H54 (cell line): ENCODE measurements at regions not wholly inside any gene's neighbourhood (a gene's known extent, or its start where the extent isn't known, plus 50 kb on each side); places are given as distances from the start of the nearest gene placed in this dataset.
"Not testable (repeated sequence)": the region's sequence is repeated elsewhere in the genome, so short reads cannot be mapped to it uniquely, and the experiment has no call there.

Experiments
- DNase-seq: peaks from one replicate; pipeline ENCODE4 v3.0.0; 2011; ENCODE audit warnings: low spot score, mixed read lengths; ENCODE audit not compliant: insufficient read length
- FAIRE-seq: peaks from 3 replicates; lab custom pipeline; 2011; peaks lifted over from hg19 to GRCh38; lab: Jason Lieb, UNC
- POLR2A ChIP-seq: IDR thresholded peaks from 2 replicates; pipeline ENCODE4 v1.6.1; 2011; ENCODE audit warnings: low read depth, mild to moderate bottlenecking, low read length

DNA sequence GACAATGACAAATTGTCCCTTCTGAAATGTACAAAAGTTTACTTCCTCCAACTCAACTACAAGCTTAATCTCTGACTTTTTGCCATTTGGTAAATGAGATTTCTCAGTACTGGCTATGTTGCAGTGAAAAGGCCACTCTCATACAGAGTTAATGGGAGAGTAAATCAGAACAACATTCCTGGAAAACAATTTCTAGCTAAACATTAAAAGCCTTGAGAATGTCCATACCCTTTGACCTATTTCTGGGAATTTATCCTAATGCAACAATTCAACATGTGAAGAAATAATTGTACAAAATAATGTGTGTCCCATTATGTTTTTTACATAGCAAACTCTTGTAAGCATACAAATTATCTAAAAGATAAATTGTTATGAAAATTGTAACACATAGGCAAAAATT is 56.3 kb upstream of the SPEF2 start:
- DNase-seq: no peak
- no peak for TF ChIP-seq POLR2A
- FAIRE-seq: no peak

DNA sequence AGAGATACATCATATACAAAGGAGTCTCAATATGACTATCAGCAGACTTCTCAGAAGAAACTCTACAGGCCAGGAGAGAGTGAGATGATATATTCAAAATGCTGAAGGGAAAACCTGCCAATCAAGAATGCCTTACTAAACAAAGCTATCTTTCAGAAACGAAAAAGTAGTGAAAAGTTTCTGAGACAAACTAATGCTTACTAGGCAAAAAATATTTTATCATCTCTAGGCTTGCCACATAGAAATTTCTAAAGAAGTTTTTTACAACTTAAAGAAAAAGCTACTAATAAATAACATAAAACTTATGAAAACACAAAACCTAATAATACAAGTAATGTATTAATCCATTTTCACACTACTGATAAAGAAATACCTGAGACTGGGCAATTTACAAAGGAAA is 59.9 kb upstream of the SPEF2 start:
- DNase-seq (no peak), FAIRE-seq (no peak)
- no peak for TF ChIP-seq POLR2A

DNA sequence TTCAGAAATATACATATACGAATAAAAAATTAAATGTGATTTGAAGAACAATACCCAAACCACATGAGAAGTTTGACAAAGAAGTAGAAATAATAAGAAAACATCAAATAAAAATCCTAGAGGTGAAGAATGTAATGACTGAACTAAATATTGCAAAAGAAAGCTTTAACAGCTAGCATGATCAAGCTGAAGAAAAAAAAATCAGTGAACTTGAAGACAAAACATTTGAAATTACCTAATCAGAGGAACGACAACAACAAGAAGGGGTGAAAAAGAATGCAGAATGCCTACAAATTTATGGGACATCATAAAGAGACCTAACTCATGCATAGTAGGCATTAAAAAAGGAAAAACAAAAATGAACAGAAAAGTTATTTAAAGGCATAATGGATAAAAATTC is 60.5 kb upstream of the SPEF2 start:
- FAIRE-seq (no peak), DNase-seq (no peak)
- no peak for TF ChIP-seq POLR2A

DNA sequence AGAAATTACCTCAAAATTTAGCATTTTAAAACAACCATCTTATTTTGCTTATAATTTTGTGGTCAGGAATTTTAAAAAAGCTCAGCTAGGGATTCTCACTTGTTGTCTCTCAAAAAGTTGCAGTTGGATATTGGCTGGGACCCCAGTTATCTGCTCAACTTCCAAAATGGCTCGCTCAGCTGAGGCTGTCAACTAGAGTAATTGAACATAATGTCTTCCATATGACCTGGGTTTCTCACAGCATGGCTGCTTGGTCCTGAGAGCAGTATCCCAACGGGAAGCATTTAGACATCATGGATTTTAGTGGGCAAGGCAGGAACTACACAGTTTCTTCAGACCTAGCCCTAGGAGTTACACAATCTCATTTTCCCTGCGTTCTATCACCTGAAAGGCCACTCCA is 63.6 kb upstream of the SPEF2 start:
- DNase-seq: no peak
- no peak for TF ChIP-seq POLR2A
- FAIRE-seq: no peak

DNA sequence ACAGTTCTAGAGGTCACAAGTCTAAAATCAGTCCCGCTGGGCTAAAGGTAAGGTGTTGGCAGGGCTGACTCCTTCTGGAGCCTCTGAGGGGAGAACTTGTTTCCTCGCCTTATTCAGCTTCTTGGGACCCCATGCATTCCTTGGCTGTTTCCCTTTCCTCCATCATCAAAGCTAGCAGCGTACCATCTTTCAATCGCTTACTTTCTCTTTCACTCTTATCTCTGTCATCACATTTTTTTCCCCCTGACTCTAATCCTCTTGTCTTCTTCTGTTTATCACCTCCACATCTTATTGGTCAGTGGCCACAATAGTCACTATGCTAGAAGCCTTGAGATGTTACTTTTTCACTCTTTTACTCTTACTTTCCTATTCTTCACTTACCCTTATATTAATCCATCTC is 72.5 kb upstream of the SPEF2 start:
- no peak for TF ChIP-seq POLR2A
- DNase-seq (no peak), FAIRE-seq (no peak)

DNA sequence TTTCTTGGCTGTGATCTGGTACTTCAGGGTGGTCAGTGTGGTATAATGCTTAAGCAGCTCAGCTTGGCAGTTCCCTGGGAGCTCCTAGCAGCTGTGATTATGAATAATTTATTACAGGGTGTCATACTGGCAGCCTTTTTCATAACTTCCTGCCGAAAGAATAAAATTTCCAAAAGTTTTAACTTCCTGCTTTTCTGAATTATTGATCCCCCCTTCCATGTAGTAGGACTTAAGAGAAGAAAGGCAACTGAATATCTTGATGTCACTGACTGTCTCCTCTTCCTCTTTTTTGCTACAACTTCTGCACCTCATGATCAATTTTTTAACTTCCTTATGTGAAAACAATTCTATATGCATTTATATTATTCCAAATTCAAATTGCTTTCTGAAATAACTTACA is 74.3 kb upstream of the SPEF2 start:
- DNase-seq: no peak
- TF ChIP-seq POLR2A: no peak
- FAIRE-seq: no peak

DNA sequence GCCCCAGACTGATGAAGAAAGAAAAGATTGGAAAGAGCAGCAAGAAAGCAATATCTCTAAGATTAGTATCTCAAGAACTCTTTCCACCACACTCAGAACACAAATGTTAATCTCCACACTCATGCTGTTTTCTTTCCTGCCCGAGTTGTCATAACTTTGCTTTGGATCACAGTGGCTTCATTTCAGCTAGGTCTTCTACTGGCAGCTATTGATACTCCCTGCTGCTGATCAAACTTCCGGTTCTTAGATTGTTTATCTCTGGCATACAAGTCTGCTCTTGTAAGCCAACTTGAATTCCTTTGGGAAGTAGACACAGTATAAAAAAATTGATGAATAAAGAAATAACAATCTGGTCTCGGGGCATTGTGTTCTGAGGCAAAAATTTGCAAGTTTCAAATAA is 77.7 kb upstream of the SPEF2 start:
- no peak for TF ChIP-seq POLR2A
- DNase-seq (no peak), FAIRE-seq (no peak)

DNA sequence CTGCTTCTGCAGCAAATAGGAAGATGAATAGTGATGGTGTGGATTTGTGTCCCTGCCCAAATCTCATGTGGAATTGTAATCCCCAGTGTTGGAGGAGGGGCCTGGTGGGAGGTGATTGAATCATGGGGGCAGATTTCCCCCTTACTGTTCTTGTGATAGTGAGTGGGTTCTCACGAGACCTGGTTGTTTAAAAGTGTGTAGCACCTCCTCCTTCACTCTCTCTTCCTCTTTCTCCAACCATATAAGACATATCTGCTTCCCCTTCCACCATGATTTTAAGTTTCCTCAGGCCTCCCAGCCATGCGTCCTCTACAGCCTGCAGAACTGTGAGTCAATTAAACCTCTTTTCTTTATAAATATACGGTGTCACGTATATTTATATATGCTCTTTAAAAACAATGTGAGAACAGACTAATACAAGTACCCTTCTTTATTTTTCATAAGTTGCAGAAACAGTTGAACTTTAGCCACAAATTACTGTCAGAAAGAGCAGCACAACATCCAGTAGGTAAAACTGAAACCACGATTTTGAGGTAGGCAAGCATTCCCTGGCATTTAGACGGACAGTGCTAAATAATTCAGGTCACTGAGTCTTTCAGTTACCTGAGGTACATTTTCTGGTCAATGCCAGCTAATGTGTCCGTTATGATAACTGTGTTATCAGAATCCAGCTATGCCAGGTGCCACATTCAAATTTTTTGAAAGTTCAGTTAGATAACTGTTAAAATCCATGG is 79.3 kb upstream of the SPEF2 start:
- DNase-seq (no peak), FAIRE-seq (no peak)
- TF ChIP-seq POLR2A: no peak

DNA sequence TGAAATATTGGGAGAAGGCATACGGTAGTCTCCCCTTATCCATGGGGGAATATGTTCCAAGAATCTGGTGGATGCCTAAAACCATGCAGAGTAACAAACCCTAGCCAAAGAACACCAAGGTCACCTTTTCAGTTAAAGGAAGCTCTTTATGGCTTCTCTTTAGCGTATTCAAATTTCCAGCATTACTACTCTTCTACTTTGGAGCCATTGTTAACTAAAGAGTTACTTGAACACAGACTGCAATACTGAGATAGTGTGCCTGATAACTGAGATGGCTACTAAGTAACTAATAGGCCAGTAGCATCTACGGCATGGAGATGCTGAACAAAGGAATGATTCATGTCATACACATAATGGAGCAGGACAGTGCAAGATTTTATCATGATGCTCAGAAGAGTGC is 84.5 kb upstream of the SPEF2 start:
- FAIRE-seq: no peak
- no peak for DNase-seq

DNA sequence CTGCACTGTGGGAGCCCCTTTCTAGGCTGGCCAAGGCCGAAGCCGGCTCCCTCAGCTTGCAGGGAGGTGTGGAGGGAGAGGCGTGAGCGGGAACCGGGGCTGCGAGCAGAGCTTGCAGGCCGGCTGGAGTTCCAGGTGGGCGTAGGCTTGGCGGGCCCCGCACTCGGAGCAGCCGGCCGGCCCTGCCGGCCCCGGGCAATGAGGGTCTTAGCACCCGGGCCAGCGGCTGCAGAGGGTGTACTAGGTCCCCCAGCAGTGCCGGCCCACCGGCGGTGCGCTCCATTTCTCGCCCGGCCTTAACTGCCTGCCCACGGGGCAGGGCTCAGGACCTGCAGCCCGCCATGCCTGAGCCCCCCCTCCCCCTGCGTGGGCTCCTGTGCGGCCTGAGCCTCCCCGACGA is 86.1 kb upstream of the SPEF2 start:
- not testable (repeated sequence) for DNase-seq, FAIRE-seq

More for the DNA sequence above, 84.5 kb upstream of the SPEF2 start:
- TF ChIP-seq POLR2A: no peak

DNA sequence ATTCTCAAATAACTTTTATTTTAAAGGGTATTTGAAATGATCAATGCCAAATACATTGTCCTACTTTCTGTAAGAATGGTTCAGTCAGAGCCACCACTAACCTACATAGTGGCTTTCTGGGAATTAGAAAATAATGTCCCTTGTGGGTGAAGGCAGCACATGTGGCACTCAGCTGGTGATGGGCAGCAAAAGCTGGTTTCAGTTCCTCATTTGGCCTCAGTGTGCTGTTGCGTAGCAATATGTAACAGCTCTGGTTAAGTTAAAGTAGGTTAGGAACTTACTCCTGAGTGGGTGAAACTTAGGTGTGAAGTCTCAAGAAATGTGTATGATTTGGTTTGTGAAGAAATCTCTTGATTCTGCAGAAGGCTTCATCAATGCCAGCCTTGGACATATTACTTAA is 99.6 kb upstream of the SPEF2 start:
- FAIRE-seq (no peak), DNase-seq (no peak)
- TF ChIP-seq POLR2A: no peak

DNA sequence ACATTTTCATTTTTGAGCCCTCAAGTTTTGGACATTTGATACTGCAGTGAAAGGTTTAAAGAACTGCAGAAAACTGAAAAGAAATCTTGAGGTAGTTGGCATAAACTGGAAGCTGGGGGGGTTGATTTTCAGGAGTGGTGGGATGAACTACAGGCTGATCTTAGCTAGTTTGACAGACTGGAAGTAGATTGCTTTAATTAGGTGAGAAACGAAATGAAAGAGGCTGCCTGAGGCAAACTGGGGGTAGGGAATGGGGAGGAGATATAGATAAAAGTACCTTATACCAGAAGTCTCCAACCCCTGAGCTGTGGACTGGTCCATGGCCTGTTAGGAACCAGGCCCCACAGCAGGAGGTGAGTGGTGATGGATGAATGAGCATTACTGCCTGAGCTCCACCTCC is 101.4 kb upstream of the SPEF2 start:
- no peak for FAIRE-seq
- DNase-seq: no peak
- no peak for TF ChIP-seq POLR2A

DNA sequence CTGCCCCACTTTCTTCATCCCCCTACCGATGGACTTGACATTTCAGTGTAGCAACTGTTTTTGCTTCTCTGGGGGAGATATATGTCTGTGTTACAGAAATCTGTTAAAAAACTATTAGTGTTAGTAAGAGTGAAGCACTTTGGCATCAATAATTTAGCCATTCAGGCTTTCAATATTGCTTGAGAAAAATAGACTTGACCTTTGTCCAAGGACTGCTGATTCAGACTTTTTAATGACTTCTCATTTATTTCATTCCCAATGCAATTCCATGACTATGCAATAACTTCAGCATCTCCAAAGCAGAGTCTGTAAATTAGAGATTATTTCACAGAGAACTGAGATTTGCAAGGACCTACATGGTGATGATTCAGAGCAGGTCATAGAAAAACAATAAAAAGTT is 104.1 kb upstream of the SPEF2 start:
- no peak for TF ChIP-seq POLR2A
- DNase-seq (no peak), FAIRE-seq (no peak)

DNA sequence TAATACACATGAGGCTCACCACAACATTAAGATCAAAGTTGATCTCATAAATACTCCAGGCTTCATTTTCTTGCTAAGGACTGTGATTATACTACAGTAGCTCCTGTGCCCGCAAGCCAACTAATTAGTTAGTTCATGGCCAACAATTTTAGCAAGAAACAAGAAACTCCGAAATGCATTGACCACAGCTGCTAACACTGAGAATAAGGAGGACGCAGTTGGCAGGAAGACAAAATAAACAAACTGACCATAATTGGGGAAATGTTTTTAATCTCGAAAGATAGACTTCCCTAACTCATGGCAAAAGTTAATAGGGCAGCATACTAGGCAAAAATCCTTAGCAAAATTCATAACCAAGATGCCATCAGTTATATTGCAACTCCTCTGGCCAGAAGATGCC is 115.5 kb upstream of the SPEF2 start:
- no peak for DNase-seq
- no peak for FAIRE-seq
- TF ChIP-seq POLR2A: no peak

DNA sequence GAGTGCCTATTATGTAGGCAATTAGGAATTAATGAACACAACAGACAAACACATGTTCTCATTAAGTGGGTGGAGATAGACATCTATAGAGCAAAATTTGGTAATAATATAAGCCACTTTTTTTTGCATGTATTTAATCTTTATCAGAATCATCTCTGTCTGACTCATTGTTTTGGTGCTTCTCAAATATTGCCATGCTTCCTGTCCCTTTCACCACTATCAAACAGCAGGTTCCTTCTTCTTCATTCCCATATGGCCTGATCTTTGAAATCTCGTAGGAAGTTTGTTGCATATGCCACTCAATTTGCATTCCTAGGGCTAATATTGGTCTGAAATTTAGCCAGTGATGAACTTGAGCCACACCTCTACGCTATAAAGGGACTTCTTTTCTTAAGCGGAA is 128.9 kb upstream of the SPEF2 start:
- DNase-seq (no peak), FAIRE-seq (no peak)
- TF ChIP-seq POLR2A: no peak

DNA sequence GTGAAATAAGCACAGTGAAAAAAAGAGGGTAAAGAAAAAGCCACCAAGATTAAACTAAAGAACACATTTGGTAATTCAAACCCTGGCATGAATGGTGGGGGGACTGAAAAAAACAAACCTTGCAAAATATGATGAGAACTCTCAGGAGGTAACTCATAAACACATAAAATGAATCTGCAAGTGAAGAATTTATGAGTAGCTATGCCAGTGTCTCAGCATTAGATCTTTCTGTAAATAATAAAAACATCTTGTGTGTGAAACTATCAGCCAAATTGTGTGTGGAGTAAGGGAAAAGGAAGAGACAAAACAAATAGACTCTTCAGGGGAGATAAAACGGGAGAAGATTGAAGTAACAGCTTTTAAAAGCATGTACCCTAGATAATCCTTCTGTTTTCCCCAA is 129.6 kb upstream of the SPEF2 start:
- TF ChIP-seq POLR2A: no peak
- FAIRE-seq (no peak), DNase-seq (no peak)
